Endothelial cell of umbilical vein (primary cell): ENCODE measurements at regions not wholly inside any gene's neighbourhood (a gene's known extent, or its start where the extent isn't known, plus 50 kb on each side); places are given as distances from the start of the nearest gene placed in this dataset.

Experiments
- BruUV-seq: library from RNA; stranded (reverse); fragments of 400-500 nt; replicated peaks from 2 replicates; lab custom pipeline; 2021; lab: Mats Ljungman, UMichigan
- CTCF ChIA-PET: fragments of 300-600, 350-600 bp; sonication (Branson Sonifier 250); formaldehyde crosslinking; loops from one replicate; lab custom pipeline; 2021; ENCODE audit warnings: antibody characterized with exemption, inconsistent platforms; lab: Charles Lee
- POLR2A ChIA-PET: fragments of 300-600, 350-600 bp; sonication (Branson Sonifier 250); formaldehyde crosslinking; loops from one replicate; lab custom pipeline; 2021; ENCODE audit warnings: antibody characterized with exemption, inconsistent platforms; lab: Charles Lee
- DNase-seq: peaks from one replicate; pipeline ENCODE4 v3.0.0-alpha.2; 2011; ENCODE audit warnings: low read depth, low spot score
- FAIRE-seq: peaks from 2 replicates; lab custom pipeline; 2011; peaks lifted over from hg19 to GRCh38; lab: Jason Lieb, UNC
- H2AFZ ChIP-seq: 2 replicates; pipeline ENCODE4 v1.6.0; 2012; ENCODE audit warnings: low read depth, low read length, control low read depth, inconsistent platforms
- H3K27ac ChIP-seq: 2 replicates; pipeline ENCODE4 v1.5.1; 2011; ENCODE audit warnings: low read depth, mild to moderate bottlenecking, control low read depth, low read length, moderate library complexity; ENCODE audit not compliant: insufficient read depth
- H3K27me3 ChIP-seq, 2 experiments: 2 replicates each; pipeline versions ENCODE4 v1.6.0 to v1.6.1; 2011; ENCODE audit warnings: low read length in 2 of 2, mixed read lengths in 1 of 2; ENCODE audit not compliant: control insufficient read depth in 2 of 2, insufficient read depth in 2 of 2
- H3K36me3 ChIP-seq, 2 experiments: 2 replicates in 1 of 2; 3 replicates in 1 of 2; pipeline ENCODE4 v1.5.1; 2011; ENCODE audit warnings: low read length in 2 of 2, mild to moderate bottlenecking in 1 of 2, moderate library complexity in 1 of 2; ENCODE audit not compliant: control insufficient read depth in 2 of 2, insufficient read depth in 2 of 2; ENCODE audit errors: extremely low read depth in 1 of 2
- H3K4me1 ChIP-seq: 3 replicates; pipeline ENCODE4 v1.5.1; 2011; ENCODE audit warnings: mild to moderate bottlenecking, low read length; ENCODE audit not compliant: control insufficient read depth, insufficient read depth; ENCODE audit errors: extremely low read depth
- H3K4me2 ChIP-seq: 2 replicates; pipeline ENCODE4 v1.6.1; 2011; ENCODE audit warnings: low read length, control low read depth, mixed read lengths; ENCODE audit not compliant: insufficient read depth
- H3K4me3 ChIP-seq, 3 experiments: fragments of 200-600 bp in 1 of 3; sonication (generic), shearing (Covaris generic) in 1 of 3; replicated peaks in 1 of 3; 2 replicates each; pipeline ENCODE4 v1.5.1; 2011 to 2016; ENCODE audit warnings: control low read depth in 3 of 3, low read length in 3 of 3, mild to moderate bottlenecking in 2 of 3, inconsistent platforms in 1 of 3, low read depth in 1 of 3, moderate library complexity in 1 of 3; ENCODE audit not compliant: insufficient read depth in 1 of 3
- H3K79me2 ChIP-seq: 2 replicates; pipeline ENCODE4 v1.6.0; 2012; ENCODE audit warnings: low read length, inconsistent platforms; ENCODE audit not compliant: control insufficient read depth, insufficient read depth
- H3K9ac ChIP-seq: replicated peaks from 2 replicates; pipeline ENCODE3; 2011; ENCODE audit warnings: low read length, control low read depth; ENCODE audit not compliant: insufficient read depth; ENCODE audit errors: extremely low read depth
- H3K9me1 ChIP-seq: replicated peaks from 3 replicates; pipeline ENCODE4 v1.6.0; 2011; ENCODE audit warnings: mild to moderate bottlenecking, low read length; ENCODE audit not compliant: control insufficient read depth, insufficient read depth; ENCODE audit errors: extremely low read depth
- H3K9me3 ChIP-seq: replicated peaks from 2 replicates; pipeline ENCODE4 v1.5.1; 2012; ENCODE audit warnings: low read length, inconsistent platforms; ENCODE audit not compliant: control insufficient read depth, insufficient read depth
- H4K20me1 ChIP-seq: replicated peaks from 2 replicates; pipeline ENCODE3; 2011; ENCODE audit warnings: mild to moderate bottlenecking, low read length; ENCODE audit not compliant: control insufficient read depth, insufficient read depth; ENCODE audit errors: extremely low read depth
- EZH2 ChIP-seq: IDR thresholded peaks from 2 replicates; pipeline ENCODE4 v1.6.1; 2012; ENCODE audit warnings: borderline replicate concordance, low read depth, mild to moderate bottlenecking, moderate library complexity, low read length, inconsistent platforms; ENCODE audit not compliant: severe bottlenecking
- FOS ChIP-seq: IDR thresholded peaks from 2 replicates; pipeline ENCODE4 v1.6.1; 2011; ENCODE audit warnings: mild to moderate bottlenecking, low read length, moderate library complexity, borderline replicate concordance; ENCODE audit not compliant: insufficient read depth
- GATA2 ChIP-seq: IDR thresholded peaks from 2 replicates; pipeline ENCODE4 v1.7.0; 2011; ENCODE audit warnings: low read depth, mild to moderate bottlenecking, moderate library complexity, mixed read lengths, low read length; ENCODE audit not compliant: insufficient read length, insufficient read depth
- JUN ChIP-seq: IDR thresholded peaks from 2 replicates; pipeline ENCODE4 v1.6.1; 2011; ENCODE audit warnings: borderline replicate concordance, low read depth; ENCODE audit not compliant: insufficient read length, insufficient read depth
- MYC ChIP-seq: IDR thresholded peaks from one replicate; pipeline ENCODE4 v1.6.1; 2011; ENCODE audit warnings: mild to moderate bottlenecking, low read depth, low read length
- POLR2A ChIP-seq: IDR thresholded peaks from 2 replicates; pipeline ENCODE4 v1.6.1; 2012; ENCODE audit warnings: low read depth, mild to moderate bottlenecking, control low read depth, low read length
- POLR2AphosphoS5 ChIP-seq: IDR thresholded peaks from 2 replicates; pipeline ENCODE4 v1.6.1; 2012; ENCODE audit warnings: low read depth, mild to moderate bottlenecking, control low read depth, low read length, moderate library complexity; ENCODE audit not compliant: insufficient read depth
- dilution Hi-C: fragments of 300-500 bp; cut with MboI; formaldehyde crosslinking; loops from one replicate; pipeline ENCODE4 v1.15.0; 2019; ENCODE audit warnings: low sequenced_read_pairs; ENCODE audit not compliant: extremely low pct_ligation_motif_present
- intact Hi-C: fragments of 100-400 bp; cut with micrococcal nuclease; formaldehyde crosslinking; loops from one replicate; pipeline ENCODE4 v1.10.0; 2022
- TF ChIP-seq, protein P1 (sequence below), 2 donors: IDR thresholded peaks; 1 replicate in 1 of 2; 2 replicates in 1 of 2; pipeline ENCODE4 v1.5.1; 2011; ENCODE audit warnings: low read length in 2 of 2, mild to moderate bottlenecking in 2 of 2, moderate library complexity in 2 of 2, control low read depth in 1 of 2, inconsistent platforms in 1 of 2, low read depth in 1 of 2; ENCODE audit not compliant: insufficient read depth in 1 of 2; ENCODE audit errors: extremely low read depth in 1 of 2
- TF ChIP-seq, protein P2 (sequence below): IDR thresholded peaks from 2 replicates; pipeline ENCODE4 v1.6.1; 2011; ENCODE audit not compliant: insufficient read depth, insufficient read length

DNA sequence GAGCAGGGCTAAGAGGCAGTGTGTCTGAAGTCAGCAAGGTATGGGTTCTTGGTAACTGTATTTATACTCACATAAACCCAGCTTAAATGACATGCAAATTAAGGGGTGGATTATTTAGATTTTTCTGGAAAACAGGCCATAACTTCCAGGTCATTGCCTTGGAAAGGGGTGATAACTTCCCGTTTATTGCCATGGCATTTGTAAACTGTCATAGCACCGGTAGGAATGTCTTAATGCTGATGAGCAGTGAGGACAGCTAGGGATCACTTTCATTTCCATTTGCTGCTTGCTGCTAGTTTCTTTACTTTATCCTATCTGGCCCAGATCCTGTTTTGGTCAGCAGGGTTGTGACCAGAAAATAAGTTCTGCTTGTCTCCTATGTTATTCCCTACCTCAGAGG lies 1336.7 kb downstream of the CDH11 start:
- no peaks in the 10 kb centered on the region for H3K9me1 ChIP-seq
- H3K4me1 ChIP-seq: no peaks in the 10 kb centered on the region
- no peaks in the 10 kb centered on the region for H3K79me2 ChIP-seq
- DNase-seq (no peak), FAIRE-seq (no peak)
- ChIA-PET CTCF (no interaction called here), POLR2A (no interaction called here)
- H3K4me2 ChIP-seq: no peak overlapping the region
- no peak for TF ChIP-seq FOS
- TF ChIP-seq JUN: no peak
- TF ChIP-seq POLR2AphosphoS5: no peak
- TF ChIP-seq, protein P1, sequence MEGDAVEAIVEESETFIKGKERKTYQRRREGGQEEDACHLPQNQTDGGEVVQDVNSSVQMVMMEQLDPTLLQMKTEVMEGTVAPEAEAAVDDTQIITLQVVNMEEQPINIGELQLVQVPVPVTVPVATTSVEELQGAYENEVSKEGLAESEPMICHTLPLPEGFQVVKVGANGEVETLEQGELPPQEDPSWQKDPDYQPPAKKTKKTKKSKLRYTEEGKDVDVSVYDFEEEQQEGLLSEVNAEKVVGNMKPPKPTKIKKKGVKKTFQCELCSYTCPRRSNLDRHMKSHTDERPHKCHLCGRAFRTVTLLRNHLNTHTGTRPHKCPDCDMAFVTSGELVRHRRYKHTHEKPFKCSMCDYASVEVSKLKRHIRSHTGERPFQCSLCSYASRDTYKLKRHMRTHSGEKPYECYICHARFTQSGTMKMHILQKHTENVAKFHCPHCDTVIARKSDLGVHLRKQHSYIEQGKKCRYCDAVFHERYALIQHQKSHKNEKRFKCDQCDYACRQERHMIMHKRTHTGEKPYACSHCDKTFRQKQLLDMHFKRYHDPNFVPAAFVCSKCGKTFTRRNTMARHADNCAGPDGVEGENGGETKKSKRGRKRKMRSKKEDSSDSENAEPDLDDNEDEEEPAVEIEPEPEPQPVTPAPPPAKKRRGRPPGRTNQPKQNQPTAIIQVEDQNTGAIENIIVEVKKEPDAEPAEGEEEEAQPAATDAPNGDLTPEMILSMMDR (IDR thresholded peaks at IDR 0.05; ENCODE audit: extremely low read depth in 1 of 2, insufficient read depth in 1 of 2, low read depth in 1 of 2, low read length in 2 of 2): no peak
- no peak for TF ChIP-seq GATA2
- TF ChIP-seq POLR2A: no peak
- no peak for TF ChIP-seq MYC
- no peak for TF ChIP-seq EZH2
- TF ChIP-seq, protein P2, sequence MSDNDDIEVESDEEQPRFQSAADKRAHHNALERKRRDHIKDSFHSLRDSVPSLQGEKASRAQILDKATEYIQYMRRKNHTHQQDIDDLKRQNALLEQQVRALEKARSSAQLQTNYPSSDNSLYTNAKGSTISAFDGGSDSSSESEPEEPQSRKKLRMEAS: no peak
- no peaks in the 10 kb centered on the region for H3K36me3 ChIP-seq
- no peaks in the 10 kb centered on the region for H4K20me1 ChIP-seq
- H2AFZ ChIP-seq: no peak overlapping the region
- BruUV-seq: no TSS peak
- no peaks in the 10 kb centered on the region for H3K9me3 ChIP-seq
- H3K27me3 ChIP-seq: no peaks in the 10 kb centered on the region
- H3K4me3 ChIP-seq: no peak overlapping the region
- H3K27ac ChIP-seq: no peak overlapping the region
- no peak overlapping the region for H3K9ac ChIP-seq
- dilution Hi-C loops (no loop called here), intact Hi-C loops (no loop called here)
